ENCODE measurements at regions not wholly inside any gene's neighbourhood (a gene's known extent, or its start where the extent isn't known, plus 50 kb on each side); places are given as distances from the start of the nearest gene placed in this dataset.

GRCh38 chr22:49639956-49640355 is 187.7 kb downstream of the BRD1 start:
- Histone ChIP-seq H3K27ac (no peak overlapping the region), H3K4me1 (replicated peaks in 1 of 2) (peaks cover 0 to 6% of the 10 kb centered on the region in 2 donors), H3K4me3 (no peak overlapping the region)
- no CpG with 5 or more reads among the region's 12 CpGs for WGBS, 10 experiments
- in situ Hi-C loops (cut with MboI; ENCODE audit: low pct_unique_long_range_greater_than_20kb in 2 of 9, low sequenced_read_pairs in 9 of 9, unreplicated experiment in 9 of 9) = no loop called here
- peak in 1 of 8 experiments; percentile 13 for ATAC-seq (replicated peaks in 6 of 8)

- H3K4me3 ChIP-seq = no peak overlapping the region
- peak in 3 of 8 experiments; percentile 33 to 48 (median 39) for ATAC-seq (replicated peaks in 6 of 8)
- in situ Hi-C loops (cut with MboI; ENCODE audit: low pct_unique_long_range_greater_than_20kb in 2 of 9, low sequenced_read_pairs in 9 of 9, unreplicated experiment in 9 of 9) = no loop called here
- H3K27ac ChIP-seq = no peak overlapping the region
- WGBS, 10 experiments = 20 to 100% (median 83%) methylated on average over 1 to 15 of the region's 18 CpGs; no CpG with 5 or more reads in 2 of the 10 experiments
- H3K4me1 ChIP-seq (replicated peaks in 1 of 2) = peaks cover 0 to 6% of the 10 kb centered on the region in 2 donors
These were observed 188.9 kb downstream of the BRD1 start for GRCh38 chr22:49638788-49639187.

- no peak for ATAC-seq (replicated peaks in 6 of 8)
- in situ Hi-C loops (cut with MboI; ENCODE audit: low pct_unique_long_range_greater_than_20kb in 2 of 9, low sequenced_read_pairs in 9 of 9, unreplicated experiment in 9 of 9) = no loop called here
- H3K27ac ChIP-seq = no peak overlapping the region
- 63 to 88% (median 83%) methylated on average over 4 to 10 of the region's 17 CpGs; no CpG with 5 or more reads in 5 of the 10 experiments for WGBS, 10 experiments
- H3K4me3 ChIP-seq = no peak overlapping the region
- peaks cover 0 to 6% of the 10 kb centered on the region in 2 donors for H3K4me1 ChIP-seq (replicated peaks in 1 of 2)
These were observed 189.7 kb downstream of the BRD1 start for GRCh38 chr22:49638001-49638400.

- WGBS, 10 experiments = 80 to 87% methylated on average over 1 to 11 of the region's 28 CpGs; no CpG with 5 or more reads in 8 of the 10 experiments
- no peak for ATAC-seq (replicated peaks in 6 of 8)
- H3K4me3 ChIP-seq = no peak overlapping the region
- peaks cover 0 to 10% of the 10 kb centered on the region in 2 donors for H3K4me1 ChIP-seq (replicated peaks in 1 of 2)
- H3K27ac ChIP-seq = no peak overlapping the region
- in situ Hi-C loops (cut with MboI; ENCODE audit: low pct_unique_long_range_greater_than_20kb in 2 of 9, low sequenced_read_pairs in 9 of 9, unreplicated experiment in 9 of 9) = no loop called here
These were observed 190.4 kb downstream of the BRD1 start for GRCh38 chr22:49637255-49637760.

GRCh38 chr22:49636649-49637048 is 191.0 kb downstream of the BRD1 start:
- in situ Hi-C loops (cut with MboI; ENCODE audit: low pct_unique_long_range_greater_than_20kb in 2 of 9, low sequenced_read_pairs in 9 of 9, unreplicated experiment in 9 of 9) = no loop called here
- 81 to 90% methylated on average over 5 to 6 of the region's 17 CpGs; no CpG with 5 or more reads in 8 of the 10 experiments for WGBS, 10 experiments
- no peak overlapping the region for H3K27ac ChIP-seq
- peaks cover 0 to 10% of the 10 kb centered on the region in 2 donors for H3K4me1 ChIP-seq (replicated peaks in 1 of 2)
- H3K4me3 ChIP-seq = no peak overlapping the region
- ATAC-seq (replicated peaks in 6 of 8) = no peak

GRCh38 chr22:49636214-49636613 is 191.5 kb downstream of the BRD1 start:
- in situ Hi-C loops (cut with MboI; ENCODE audit: low pct_unique_long_range_greater_than_20kb in 2 of 9, low sequenced_read_pairs in 9 of 9, unreplicated experiment in 9 of 9) = no loop called here
- Histone ChIP-seq H3K27ac (no peak overlapping the region), H3K4me1 (replicated peaks in 1 of 2) (peaks cover 0 to 10% of the 10 kb centered on the region in 2 donors), H3K4me3 (no peak overlapping the region)
- WGBS, 10 experiments = 40 to 90% (median 83%) methylated on average over 1 to 4 of the region's 10 CpGs; no CpG with 5 or more reads in 4 of the 10 experiments
- ATAC-seq (replicated peaks in 6 of 8) = no peak

GRCh38 chr22:49634006-49634772 is 193.5 kb downstream of the BRD1 start:
- in situ Hi-C loops (cut with MboI; ENCODE audit: low pct_unique_long_range_greater_than_20kb in 2 of 9, low sequenced_read_pairs in 9 of 9, unreplicated experiment in 9 of 9) = no loop called here
- Histone ChIP-seq H3K27ac (no peak overlapping the region), H3K4me1 (replicated peaks in 1 of 2) (peaks cover 0 to 7% of the 10 kb centered on the region in 2 donors), H3K4me3 (no peak overlapping the region)
- WGBS, 10 experiments = 0 to 82% (median 40%) methylated on average over 1 to 5 of the region's 22 CpGs; no CpG with 5 or more reads in 3 of the 10 experiments
- no peak for ATAC-seq (replicated peaks in 6 of 8)

- no peak overlapping the region for H3K4me3 ChIP-seq
- 10 to 44% (median 33%) methylated on average over 1 to 6 of the region's 12 CpGs; no CpG with 5 or more reads in 6 of the 10 experiments for WGBS, 10 experiments
- in situ Hi-C loops (cut with MboI; ENCODE audit: low pct_unique_long_range_greater_than_20kb in 2 of 9, low sequenced_read_pairs in 9 of 9, unreplicated experiment in 9 of 9) = no loop called here
- no peak overlapping the region for H3K27ac ChIP-seq
- peaks cover 0 to 12% of the 10 kb centered on the region in 2 donors for H3K4me1 ChIP-seq (replicated peaks in 1 of 2)
- no peak for ATAC-seq (replicated peaks in 6 of 8)
These were observed 194.7 kb downstream of the BRD1 start for GRCh38 chr22:49633010-49633324.

GRCh38 chr22:49632199-49633009 is 195.3 kb downstream of the BRD1 start:
- Histone ChIP-seq H3K4me3 (peak overlapping the region in 3 of 5 donors; percentile 11 to 25 (median 25)), H3K4me1 (replicated peaks in 1 of 2) (peaks cover 0 to 12% of the 10 kb centered on the region in 2 donors), H3K27ac (no peak overlapping the region)
- in situ Hi-C loops (cut with MboI; ENCODE audit: low pct_unique_long_range_greater_than_20kb in 2 of 9, low sequenced_read_pairs in 9 of 9, unreplicated experiment in 9 of 9) = no loop called here
- peak in 6 of 8 experiments; percentile 45 to 94 (median 77) for ATAC-seq (replicated peaks in 6 of 8)
- 0 to 88% (median 14%) methylated on average over 2 to 31 of the region's 51 CpGs; no CpG with 5 or more reads in 2 of the 10 experiments for WGBS, 10 experiments

- 80 to 100% (median 80%) methylated on average over 1 to 3 of the region's 17 CpGs; no CpG with 5 or more reads in 7 of the 10 experiments for WGBS, 10 experiments
- in situ Hi-C loops (cut with MboI; ENCODE audit: low pct_unique_long_range_greater_than_20kb in 2 of 9, low sequenced_read_pairs in 9 of 9, unreplicated experiment in 9 of 9) = no loop called here
- ATAC-seq (replicated peaks in 6 of 8) = no peak
- Histone ChIP-seq H3K4me3 (no peak overlapping the region), H3K4me1 (replicated peaks in 1 of 2) (peaks cover 0 to 12% of the 10 kb centered on the region in 2 donors), H3K27ac (no peak overlapping the region)
These were observed 197.2 kb downstream of the BRD1 start for GRCh38 chr22:49630448-49630946.

- ATAC-seq (replicated peaks in 6 of 8) = no peak
- Histone ChIP-seq H3K4me1 (replicated peaks in 1 of 2) (peaks cover 0 to 12% of the 10 kb centered on the region in 2 donors), H3K4me3 (no peak overlapping the region), H3K27ac (no peak overlapping the region)
- 76 to 93% methylated on average over 3 of the region's 16 CpGs; no CpG with 5 or more reads in 8 of the 10 experiments for WGBS, 10 experiments
- in situ Hi-C loops (cut with MboI; ENCODE audit: low pct_unique_long_range_greater_than_20kb in 2 of 9, low sequenced_read_pairs in 9 of 9, unreplicated experiment in 9 of 9) = no loop called here
These were observed 197.9 kb downstream of the BRD1 start for GRCh38 chr22:49629586-49630447.

- Histone ChIP-seq H3K4me1 (replicated peaks in 1 of 2) (peaks cover 0 to 12% of the 10 kb centered on the region in 2 donors), H3K27ac (no peak overlapping the region), H3K4me3 (no peak overlapping the region)
- ATAC-seq (replicated peaks in 6 of 8) = no peak
- WGBS, 10 experiments = no CpG with 5 or more reads among the region's 8 CpGs
- in situ Hi-C loops (cut with MboI; ENCODE audit: low pct_unique_long_range_greater_than_20kb in 2 of 9, low sequenced_read_pairs in 9 of 9, unreplicated experiment in 9 of 9) = no loop called here
These were observed 198.5 kb downstream of the BRD1 start for GRCh38 chr22:49629261-49629570.
